GM18867 (cell line): ENCODE measurements at regions not wholly inside any gene's neighbourhood (a gene's known extent, or its start where the extent isn't known, plus 50 kb on each side); places are given as distances from the start of the nearest gene placed in this dataset.
A peak's percentile ranks its signal among the peaks of the same experiment; 100 is the strongest.
"Not testable (repeated sequence)": the region's sequence is repeated elsewhere in the genome, so short reads cannot be mapped to it uniquely, and the experiment has no call there.

Source experiments
- ATAC-seq: cut with Tn5 transposase; IDR thresholded peaks from one replicate; pipeline ENCODE4 v1.9.1; 2021; ENCODE audit warnings: mild to moderate bottlenecking, moderate library complexity; ENCODE audit not compliant: unreplicated experiment

DNA sequence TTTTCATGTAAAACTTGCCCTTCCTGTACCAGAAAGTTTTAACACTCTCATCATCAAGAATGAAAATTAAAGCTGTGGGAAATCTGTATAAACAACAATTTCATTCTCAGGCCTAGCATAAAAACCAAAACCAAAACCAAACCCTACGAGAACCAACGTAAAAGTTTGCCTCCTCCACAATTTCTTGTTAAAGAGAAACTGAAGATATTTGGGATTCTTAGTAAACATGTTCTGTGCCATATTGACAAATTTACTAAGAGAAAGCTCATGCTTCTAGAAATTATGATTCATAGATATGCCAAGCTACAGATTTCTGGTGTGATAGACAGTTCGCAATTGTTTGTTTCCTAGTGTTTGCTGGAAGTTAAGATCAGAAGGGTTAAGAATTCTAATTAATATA, 801.0 kb upstream of the NUDT12 start:
- ATAC-seq = peak; percentile 62

DNA sequence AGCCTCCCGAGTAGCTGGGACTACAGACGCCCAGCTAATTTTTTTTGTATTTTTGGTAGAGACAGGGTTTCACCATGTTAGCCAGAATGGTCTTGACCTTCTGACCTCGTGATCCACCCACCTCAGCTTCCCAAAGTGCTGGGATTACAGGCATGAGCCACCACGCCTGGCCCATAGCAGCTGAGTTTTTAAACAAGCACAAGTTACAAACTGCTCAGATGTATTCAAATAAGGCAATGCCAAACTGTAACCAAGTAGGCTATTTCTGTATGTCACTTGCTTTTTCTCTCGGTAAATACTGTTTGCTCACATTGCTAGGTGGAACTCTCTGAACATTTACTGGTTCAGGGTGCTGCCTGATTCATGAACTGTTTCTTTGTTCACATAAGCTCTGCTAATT, 799.3 kb upstream of the NUDT12 start:
- ATAC-seq = peak; percentile 73

DNA sequence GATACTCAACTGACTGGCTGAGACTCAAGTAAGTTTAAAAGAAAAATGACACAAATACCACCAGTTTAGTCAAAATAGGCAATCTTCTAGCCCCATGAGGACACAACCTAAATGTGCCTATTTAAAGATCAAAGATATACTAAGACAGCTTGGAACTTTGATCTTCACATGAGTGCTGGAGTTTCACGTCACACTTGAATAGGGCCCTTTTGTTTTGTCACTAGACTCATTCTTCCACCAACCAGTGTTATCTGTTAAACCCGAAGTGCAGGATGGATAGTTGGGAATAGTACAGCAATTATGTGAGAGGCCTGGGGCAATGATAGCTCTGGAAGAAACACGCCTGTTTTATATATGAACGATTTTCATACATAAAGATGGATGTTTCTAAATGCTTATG, 792.8 kb upstream of the NUDT12 start:
- ATAC-seq = no peak

DNA sequence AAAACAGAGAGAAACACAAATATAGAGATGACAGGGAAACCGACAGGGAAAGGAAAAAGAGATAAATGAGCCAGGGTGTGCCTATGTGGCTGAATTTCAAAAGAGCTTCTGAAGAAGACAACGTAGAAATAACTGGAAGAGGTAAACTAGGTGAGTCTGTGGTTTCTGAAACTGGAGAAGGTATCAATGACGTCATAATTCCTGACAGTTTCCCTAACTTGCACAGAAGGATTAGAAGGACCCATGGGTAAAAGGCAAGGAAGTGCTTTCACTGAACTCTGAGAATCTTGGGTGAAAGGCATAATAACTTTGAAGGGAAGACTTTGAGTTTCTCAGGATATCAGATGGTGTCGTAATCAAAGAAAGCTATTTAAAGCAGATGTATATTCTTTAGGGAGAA, 790.8 kb upstream of the NUDT12 start:
- no peak for ATAC-seq

DNA sequence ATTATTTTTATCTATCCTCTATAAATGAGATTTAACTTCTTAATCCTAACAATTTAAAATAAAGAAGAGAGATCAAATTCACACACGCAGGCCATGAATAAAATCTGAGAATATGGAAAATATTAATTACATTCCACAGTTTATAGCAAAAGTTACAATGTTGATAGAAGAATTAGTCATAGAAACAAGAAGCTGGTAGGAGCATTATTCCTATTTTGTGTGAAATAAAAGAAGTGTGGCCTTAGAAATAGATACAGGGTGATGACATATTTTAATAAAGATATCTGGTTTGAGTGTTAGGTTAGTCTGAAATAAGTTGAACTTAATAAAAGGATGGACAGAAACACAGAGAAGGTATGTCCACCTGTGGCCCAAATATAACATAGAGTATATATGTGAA, 790.4 kb upstream of the NUDT12 start:
- no peak for ATAC-seq

DNA sequence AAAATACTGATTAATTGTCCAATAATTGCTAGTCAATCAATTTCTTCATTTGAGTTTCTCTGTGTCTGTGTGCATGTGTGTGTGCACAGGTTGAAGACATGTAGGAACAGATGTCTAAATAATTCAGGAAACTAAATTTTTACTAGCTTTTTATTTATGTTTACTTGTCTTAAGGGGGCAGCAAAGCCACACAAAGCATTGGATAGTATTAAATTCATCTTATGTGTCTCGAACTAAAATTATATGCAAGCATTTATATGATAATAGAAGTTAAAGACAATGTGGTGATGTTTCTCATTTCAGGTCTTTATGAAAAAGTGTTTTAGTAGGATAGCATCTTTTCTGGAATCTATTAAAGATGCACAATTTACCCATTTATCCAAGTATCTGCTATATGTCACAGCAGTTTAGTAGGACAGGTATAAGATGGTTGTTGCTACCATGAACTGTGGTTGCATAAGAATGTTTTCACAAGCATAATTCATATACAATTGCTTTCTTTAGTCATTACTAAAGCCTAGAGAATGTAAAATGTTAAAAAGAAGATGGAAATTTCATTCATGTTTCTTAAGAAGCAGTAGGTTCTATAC, 784.6 kb upstream of the NUDT12 start:
- ATAC-seq = peak; percentile 44

DNA sequence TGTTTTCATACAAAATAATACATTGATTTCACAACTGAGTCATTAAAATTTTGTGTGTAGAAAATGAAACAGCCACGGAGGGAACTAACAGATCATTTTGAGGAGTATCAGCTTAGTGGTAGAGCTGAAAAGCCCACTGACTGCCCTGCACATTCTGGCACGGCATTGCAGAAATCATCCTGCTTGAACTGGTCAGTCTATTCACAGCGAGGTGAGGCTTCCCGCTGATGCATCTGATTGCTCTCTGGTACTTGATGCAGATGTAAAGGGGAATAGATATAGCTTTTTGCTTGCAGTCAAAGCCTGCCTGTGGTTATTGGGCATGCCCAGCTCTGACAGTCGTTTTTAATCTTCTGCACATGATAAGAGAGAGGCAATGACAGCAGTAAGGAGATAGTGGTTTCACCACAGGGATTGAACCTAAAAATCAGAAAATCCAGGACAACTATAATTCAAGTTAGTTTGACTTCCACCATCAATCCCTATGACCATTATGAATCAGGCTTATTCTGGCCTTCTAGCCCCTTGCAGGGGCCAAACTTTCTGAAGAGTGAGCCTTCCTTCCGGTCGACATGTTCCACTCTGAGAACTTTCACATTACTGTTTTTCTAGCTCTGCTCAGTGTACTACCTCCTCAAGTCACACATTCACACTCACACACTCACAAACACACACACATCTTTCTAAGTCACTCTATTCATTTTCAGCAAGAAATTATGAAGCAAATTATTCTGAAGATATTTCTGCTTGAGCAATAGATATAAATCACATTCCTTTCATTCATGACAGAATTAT, 782.8 kb upstream of the NUDT12 start:
- ATAC-seq = no peak

DNA sequence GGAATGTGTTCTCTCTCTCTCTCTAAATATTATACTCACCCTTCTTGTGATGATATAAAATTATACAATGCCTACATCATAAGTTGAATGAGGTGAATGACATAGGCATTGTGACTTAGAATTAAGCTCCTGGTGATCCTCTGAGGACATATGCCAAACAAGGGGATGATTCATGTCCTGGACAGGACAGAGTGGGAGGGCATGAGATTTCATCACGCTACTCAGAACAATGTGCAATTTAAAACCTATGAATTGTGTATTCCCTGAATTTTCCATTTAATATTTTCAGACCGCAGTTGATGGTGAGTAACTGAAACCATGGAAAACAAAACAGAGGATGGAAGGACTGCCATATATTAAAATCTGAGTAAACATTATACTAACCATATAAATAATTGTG, 782.2 kb upstream of the NUDT12 start:
- no peak for ATAC-seq

DNA sequence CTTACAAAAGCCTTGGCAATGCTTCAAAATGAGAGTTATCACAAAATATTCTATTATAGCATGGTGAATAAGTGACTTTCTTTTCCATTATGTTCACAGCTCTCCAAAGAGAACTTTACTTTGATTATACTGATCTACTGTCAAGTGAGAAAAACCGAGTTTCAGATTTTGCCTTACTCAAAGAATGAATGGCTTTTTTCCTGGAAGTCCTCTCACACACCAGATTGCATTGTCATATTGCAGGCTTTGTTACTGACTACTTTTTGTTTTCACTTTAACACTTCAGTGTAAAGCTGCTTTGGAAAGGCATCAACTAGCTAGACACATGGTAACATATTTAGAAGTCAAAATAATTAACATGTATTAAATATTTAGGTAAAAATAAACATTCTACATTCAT, 765.2 kb upstream of the NUDT12 start:
- ATAC-seq = no peak

GRCh38 chr5:104326966-104327365, 764.4 kb upstream of the NUDT12 start:
- ATAC-seq = no peak

GRCh38 chr5:104325356-104325755, 762.8 kb upstream of the NUDT12 start:
- no peak for ATAC-seq

DNA sequence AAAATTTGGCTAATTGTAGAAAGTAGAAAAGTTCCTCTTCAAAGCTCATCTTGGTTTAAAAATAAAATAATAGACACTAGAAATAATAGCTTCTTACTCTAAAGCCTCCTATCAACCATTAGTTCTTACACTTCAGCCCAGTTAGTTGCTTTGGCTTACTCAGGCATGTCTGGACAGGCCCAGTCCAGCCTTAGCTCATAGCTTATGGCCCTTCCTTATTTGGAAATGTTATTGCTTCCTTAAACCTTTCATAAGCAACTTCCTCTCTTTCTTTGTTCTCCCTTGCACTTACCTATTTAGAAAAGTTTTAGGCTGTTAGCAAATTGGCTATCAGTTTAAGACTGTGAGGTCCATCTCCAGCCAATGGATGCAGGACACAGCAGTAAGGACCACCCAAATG, 754.1 kb upstream of the NUDT12 start:
- ATAC-seq = not testable (repeated sequence)

DNA sequence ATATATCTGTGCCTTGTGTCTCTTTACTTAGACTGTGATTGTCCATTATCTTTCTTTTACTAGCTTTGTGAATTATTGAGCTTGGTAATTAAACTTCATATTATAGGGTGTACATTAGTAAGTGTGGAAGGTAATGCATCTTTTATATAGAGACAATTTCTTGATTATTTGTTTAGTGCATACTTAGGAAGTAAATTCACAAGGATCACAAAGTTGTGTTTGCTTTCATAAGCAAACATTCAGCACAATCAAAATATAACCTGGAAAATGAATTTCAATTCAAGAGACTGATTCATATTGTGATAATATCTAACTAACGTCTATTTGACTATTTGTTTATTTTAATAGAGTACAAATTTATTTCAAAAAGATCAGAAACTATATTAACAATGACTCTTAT, 749.9 kb upstream of the NUDT12 start:
- no peak for ATAC-seq

DNA sequence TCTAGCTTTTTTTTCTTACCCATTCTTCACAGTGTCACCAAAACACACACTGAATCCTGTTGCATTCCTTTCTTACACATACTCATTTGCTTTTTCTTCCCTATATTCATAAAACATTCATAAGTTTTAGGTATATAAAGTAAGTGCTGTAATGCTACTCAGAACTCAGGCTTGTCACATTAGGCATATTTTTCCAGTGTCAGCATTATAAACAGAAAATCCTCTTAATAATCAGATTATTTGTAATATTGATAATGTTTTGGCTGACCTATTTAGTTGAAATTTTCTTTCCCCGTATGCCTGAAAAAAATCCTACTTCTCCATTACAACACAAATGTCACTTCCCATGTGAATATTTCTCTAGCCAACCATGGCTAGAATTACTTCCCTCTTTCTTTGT, 743.0 kb upstream of the NUDT12 start:
- ATAC-seq = no peak

DNA sequence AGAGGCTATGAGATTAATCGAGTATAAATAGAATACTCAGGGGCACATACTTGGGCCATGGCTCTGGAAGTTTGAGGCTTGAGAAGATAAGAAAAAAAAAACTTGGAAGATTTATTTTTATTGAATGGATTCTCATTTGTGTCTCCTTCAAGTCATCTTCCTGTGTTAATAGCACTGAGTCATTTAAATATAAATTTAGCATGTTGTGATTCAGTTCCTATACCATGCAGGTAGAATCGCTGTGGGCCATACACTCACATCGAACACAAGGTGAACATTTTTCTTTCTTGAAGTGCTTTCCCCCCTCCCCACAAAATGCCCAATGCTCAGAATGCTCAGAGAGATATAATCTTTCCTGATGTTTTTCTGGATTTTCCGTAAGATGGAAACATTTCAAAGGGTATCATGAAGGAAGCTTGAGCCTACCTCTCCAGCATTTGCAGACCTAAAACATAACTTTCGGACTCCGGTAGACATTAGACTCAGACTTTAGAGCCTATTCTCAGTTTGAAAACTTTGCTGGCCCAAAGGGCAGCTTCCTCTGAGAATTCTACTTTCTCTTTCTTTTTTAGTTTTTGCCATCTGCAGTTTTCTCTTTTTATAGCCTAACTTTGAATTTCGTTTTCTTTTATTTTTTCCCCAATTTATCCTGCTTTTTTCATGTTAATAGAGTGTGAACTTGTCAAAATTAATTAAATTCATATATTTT, 737.6 kb upstream of the NUDT12 start:
- no peak for ATAC-seq

DNA sequence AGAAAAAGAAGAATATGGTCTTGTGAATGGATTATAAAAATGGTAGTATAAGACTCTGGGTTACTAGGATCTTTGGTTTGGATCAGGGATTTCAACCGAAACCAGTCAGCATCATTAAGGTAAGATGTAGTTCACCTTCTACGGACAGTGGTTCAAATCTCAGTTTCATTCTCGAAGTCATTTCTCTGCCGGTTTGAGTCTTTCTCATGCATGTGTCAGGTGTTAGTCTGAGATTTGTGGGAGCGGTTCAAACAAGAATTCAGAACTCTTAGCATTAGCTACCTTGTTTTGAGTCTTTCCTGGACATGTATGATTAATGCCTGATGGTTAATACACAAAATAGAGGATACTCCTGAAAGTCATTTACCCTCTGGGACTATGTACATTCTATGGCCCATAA, 735.9 kb upstream of the NUDT12 start:
- ATAC-seq = no peak

DNA sequence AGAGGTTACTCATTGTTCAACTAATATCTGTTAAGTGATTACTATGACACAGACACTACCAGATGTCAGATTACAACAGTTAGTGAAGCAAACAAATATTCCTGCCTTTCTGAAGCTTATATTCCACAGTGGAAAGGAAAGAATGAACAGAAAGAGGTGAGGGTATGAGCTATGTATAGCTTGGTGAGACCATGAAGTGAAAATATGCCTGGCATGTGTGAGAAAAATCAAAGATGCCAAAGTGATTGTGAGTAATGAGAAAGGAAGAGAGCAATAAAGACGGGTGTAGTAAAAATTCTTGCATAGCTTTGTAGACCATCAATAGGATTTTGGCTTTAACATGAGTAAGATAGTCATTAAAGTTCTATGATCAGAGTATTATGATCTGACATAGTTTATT, 734.5 kb upstream of the NUDT12 start:
- no peak for ATAC-seq

DNA sequence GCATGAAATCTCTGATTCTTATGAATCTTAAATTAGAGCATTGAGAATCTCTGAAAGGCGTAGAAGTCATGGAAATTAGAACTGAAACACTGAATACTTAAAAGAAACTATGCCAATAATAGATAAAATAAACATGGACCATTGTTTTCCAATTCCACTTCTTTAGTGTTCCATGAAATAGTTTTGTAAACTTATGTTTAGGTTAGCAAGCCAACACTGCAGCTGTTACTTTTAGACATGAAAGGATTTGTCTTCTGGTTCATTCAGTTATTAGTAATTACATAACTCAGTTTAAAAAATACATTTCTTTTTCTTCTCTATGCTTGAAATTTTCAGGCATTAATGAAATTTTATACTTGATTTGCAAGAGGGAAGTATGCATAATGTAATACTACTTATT, 733.4 kb upstream of the NUDT12 start:
- ATAC-seq = no peak

DNA sequence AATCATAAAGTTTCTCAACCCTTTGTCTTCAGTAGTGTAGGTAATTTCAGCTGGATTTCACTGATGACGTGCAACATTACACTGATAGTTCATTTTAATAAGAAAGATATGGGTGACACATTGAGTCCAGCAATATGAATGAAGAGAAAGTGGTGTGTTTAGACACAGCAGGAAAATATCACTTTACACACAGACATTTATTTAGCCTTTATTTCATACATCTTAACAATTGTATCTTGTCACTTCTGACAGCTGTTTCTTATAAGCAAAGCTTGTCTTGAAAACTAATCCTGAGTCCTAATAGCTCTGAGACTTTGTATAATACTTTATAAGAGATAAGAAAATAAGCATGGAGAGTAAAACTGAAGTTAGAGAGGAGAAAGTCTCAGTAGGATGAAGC, 720.5 kb upstream of the NUDT12 start:
- ATAC-seq = no peak

DNA sequence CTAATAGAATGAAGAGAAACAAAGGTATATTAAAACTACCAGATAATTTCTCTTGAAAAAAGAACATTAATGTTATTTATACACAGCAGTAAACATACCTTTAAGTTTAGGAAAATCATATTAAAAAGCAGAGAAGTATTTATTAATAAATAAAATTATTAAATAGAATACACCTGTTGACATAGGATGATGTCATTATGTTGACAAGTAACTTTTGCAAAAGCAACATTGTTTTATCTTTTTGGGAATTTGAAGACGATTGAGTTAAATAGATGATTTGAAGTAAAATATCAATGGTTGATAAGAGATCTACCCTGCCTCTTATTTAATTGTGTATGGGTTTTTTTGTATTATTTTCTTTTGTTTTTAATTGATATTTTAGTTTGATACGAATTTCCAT, 711.1 kb upstream of the NUDT12 start:
- no peak for ATAC-seq

DNA sequence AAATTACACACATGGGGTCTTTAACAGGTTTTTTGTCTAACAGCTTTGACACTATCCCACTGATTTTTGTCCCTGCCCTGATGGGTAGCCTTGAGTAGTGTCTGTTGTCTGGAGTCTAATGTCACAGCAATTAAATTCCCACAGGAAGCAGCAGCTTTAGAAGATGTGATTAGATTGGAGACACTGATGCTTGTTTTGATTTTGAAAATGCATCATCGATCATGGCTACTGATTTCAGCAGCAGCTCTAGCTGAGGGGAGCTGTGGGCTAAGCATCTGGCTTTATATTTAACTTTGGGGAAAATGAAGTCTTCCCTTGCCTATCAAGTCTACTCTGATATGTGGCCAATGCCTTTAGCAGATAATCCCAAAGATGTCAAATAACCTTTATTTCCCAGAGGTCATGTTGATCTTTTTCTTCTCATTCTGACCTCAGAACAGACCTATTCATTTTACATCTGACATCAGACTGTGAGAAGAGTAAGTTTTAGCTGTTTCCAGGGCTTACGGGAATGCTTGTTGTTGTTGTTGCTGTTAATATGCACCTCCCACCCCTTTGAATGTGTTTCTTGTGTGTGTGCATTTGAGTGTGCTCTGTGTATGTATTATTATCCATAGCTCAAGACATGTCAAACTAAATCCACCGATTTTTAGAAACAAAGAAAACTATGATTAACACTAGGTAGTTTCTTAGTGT, 704.9 kb upstream of the NUDT12 start:
- no peak for ATAC-seq

- no peak for ATAC-seq
Observed at GRCh38 chr5:104266161-104266560, 703.6 kb upstream of the NUDT12 start.
